ENCODE measurements at regions not wholly inside any gene's neighbourhood (a gene's known extent, or its start where the extent isn't known, plus 50 kb on each side); places are given as distances from the start of the nearest gene placed in this dataset.
"Not testable (repeated sequence)": the region's sequence is repeated elsewhere in the genome, so short reads cannot be mapped to it uniquely, and the experiment has no call there.

GRCh38 chrX:115357326-115358120 lies 68.0 kb downstream of the LUZP4 start:
- no peaks in the 10 kb centered on the region for H3K9me3 ChIP-seq
- intact Hi-C loops (cut with DNase I; ENCODE audit: low total_unique reads), result no loop called here
- H3K27ac ChIP-seq, result no peak overlapping the region
- 72 to 98% (median 89%) methylated on average over 3 of the region's 3 CpGs for WGBS, 5 donors
- no peak for TF ChIP-seq POLR2A (IDR thresholded peaks at IDR 0.05)
- TF ChIP-seq POLR2AphosphoS5 (IDR thresholded peaks at IDR 0.05), result no peak
- no peak for TF ChIP-seq CTCF (IDR thresholded peaks at IDR 0.05 in 8 of 11, conservative IDR thresholded peaks at IDR 0.05 in 3 of 11)
- H3K27me3 ChIP-seq (replicated peaks in 1 of 7), result peaks cover 0 to 9% (median 0%) of the 10 kb centered on the region in 7 donors
- H3K4me3 ChIP-seq, result no peak overlapping the region
- no peak for DNase-seq
- no peaks in the 10 kb centered on the region for H3K4me1 ChIP-seq
- H3K36me3 ChIP-seq, result no peaks in the 10 kb centered on the region

DNA sequence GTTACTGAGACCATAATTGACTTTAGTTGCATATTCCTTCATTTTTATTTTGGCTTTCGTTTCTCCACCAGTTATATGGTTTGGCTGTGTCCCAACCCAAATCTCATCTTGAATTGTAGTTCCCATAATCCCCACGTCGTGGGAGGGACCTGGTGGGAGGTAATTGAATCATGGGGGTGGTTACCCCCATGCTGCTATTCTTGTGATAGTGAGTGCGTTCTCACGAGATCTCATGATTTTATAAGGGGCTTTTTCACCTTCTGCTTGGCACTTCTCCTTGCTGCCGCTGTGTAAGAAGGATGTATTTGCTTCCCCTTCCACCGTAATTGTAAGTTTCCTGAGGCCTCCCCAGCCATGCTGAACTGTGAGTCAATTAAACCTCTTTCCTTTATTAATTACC lies 70.0 kb downstream of the LUZP4 start:
- H3K36me3 ChIP-seq; H3K27ac ChIP-seq; intact Hi-C loops (cut with DNase I; ENCODE audit: low total_unique reads); H3K4me1 ChIP-seq; H3K4me3 ChIP-seq; DNase-seq; H3K27me3 ChIP-seq (replicated peaks in 1 of 7); H3K9me3 ChIP-seq: not testable (repeated sequence)
- 22 to 57% (median 46%) methylated on average over 7 of the region's 7 CpGs for WGBS, 5 donors

- Histone ChIP-seq H3K27me3 (replicated peaks in 1 of 7) (peaks cover 0 to 9% (median 0%) of the 10 kb centered on the region in 7 donors), H3K36me3 (no peaks in the 10 kb centered on the region), H3K9me3 (no peaks in the 10 kb centered on the region), H3K27ac (no peak overlapping the region), H3K4me1 (no peaks in the 10 kb centered on the region), H3K4me3 (no peak overlapping the region)
- intact Hi-C loops (cut with DNase I; ENCODE audit: low total_unique reads), result no loop called here
- WGBS, 5 donors, result 54 to 91% (median 73%) methylated on average over 2 of the region's 2 CpGs
- no peak for DNase-seq
- TF ChIP-seq POLR2A (IDR thresholded peaks at IDR 0.05), result no peak
- TF ChIP-seq CTCF (IDR thresholded peaks at IDR 0.05 in 8 of 11, conservative IDR thresholded peaks at IDR 0.05 in 3 of 11), result no peak
- TF ChIP-seq POLR2AphosphoS5 (IDR thresholded peaks at IDR 0.05), result no peak
Measured at GRCh38 chrX:115360220-115360781, 70.8 kb downstream of the LUZP4 start.

GRCh38 chrX:115362334-115363095 lies 73.0 kb downstream of the LUZP4 start:
- H3K27me3 ChIP-seq (replicated peaks in 1 of 7), result peaks cover 0 to 14% (median 0%) of the 10 kb centered on the region in 7 donors
- DNase-seq, result no peak
- H3K4me3 ChIP-seq, result no peak overlapping the region
- H3K36me3 ChIP-seq, result no peaks in the 10 kb centered on the region
- TF ChIP-seq CTCF (IDR thresholded peaks at IDR 0.05 in 8 of 11, conservative IDR thresholded peaks at IDR 0.05 in 3 of 11), result no peak
- no peak for TF ChIP-seq POLR2AphosphoS5 (IDR thresholded peaks at IDR 0.05)
- TF ChIP-seq POLR2A (IDR thresholded peaks at IDR 0.05), result no peak
- H3K27ac ChIP-seq, result no peak overlapping the region
- intact Hi-C loops (cut with DNase I; ENCODE audit: low total_unique reads), result no loop called here
- WGBS, 5 donors, result 32 to 70% (median 40%) methylated on average over 12 to 18 of the region's 18 CpGs
- no peaks in the 10 kb centered on the region for H3K4me1 ChIP-seq
- no peaks in the 10 kb centered on the region for H3K9me3 ChIP-seq

Data from spleen (tissue), 11 donors.